ENCODE measurements at regions not wholly inside any gene's neighbourhood (a gene's known extent, or its start where the extent isn't known, plus 50 kb on each side); places are given as distances from the start of the nearest gene placed in this dataset.

GRCh38 chr1:224802617-224803016 lies 126.9 kb upstream of the DNAH14 start:
- Histone ChIP-seq H3K27ac (no peak overlapping the region), H3K4me3 (no peak overlapping the region), H3K4me1 (ENCODE audit: low read depth) (no peaks in the 10 kb centered on the region), H3K27me3 (no peaks in the 10 kb centered on the region), H3K36me3 (no peaks in the 10 kb centered on the region), H3K9me3 (ENCODE audit: low read depth) (no peaks in the 10 kb centered on the region)
- TF ChIP-seq, protein P1, sequence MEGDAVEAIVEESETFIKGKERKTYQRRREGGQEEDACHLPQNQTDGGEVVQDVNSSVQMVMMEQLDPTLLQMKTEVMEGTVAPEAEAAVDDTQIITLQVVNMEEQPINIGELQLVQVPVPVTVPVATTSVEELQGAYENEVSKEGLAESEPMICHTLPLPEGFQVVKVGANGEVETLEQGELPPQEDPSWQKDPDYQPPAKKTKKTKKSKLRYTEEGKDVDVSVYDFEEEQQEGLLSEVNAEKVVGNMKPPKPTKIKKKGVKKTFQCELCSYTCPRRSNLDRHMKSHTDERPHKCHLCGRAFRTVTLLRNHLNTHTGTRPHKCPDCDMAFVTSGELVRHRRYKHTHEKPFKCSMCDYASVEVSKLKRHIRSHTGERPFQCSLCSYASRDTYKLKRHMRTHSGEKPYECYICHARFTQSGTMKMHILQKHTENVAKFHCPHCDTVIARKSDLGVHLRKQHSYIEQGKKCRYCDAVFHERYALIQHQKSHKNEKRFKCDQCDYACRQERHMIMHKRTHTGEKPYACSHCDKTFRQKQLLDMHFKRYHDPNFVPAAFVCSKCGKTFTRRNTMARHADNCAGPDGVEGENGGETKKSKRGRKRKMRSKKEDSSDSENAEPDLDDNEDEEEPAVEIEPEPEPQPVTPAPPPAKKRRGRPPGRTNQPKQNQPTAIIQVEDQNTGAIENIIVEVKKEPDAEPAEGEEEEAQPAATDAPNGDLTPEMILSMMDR (IDR thresholded peaks at IDR 0.05; ENCODE audit: low read depth, low read length) = no peak
- DNase-seq (ENCODE audit: low read depth in 1 of 2, low spot score in 1 of 2) = no peak

DNA sequence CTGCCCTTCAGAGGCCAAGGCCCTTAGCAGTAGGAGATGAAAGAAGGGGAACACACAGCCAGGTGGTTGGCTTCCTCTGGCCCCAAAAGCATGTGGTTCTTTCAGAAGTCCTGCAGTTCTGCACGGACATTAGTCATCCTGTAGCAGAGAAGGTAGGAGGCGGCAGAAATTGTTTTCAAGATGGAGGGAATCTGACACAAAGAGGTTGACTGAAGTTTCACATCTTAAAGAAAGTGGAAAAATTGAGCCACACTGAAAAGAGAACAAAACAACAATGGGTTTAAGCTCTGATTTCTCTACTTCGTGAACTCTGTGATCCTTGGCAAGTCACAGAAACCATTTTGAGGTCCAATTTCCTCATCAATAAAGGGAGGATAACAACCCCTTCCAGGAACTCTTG lies 125.3 kb upstream of the DNAH14 start:
- Histone ChIP-seq H3K27me3 (no peaks in the 10 kb centered on the region), H3K4me1 (ENCODE audit: low read depth) (no peaks in the 10 kb centered on the region), H3K4me3 (no peak overlapping the region), H3K36me3 (no peaks in the 10 kb centered on the region), H3K27ac (no peak overlapping the region), H3K9me3 (ENCODE audit: low read depth) (no peaks in the 10 kb centered on the region)
- DNase-seq (ENCODE audit: low read depth in 1 of 2, low spot score in 1 of 2) = no peak
- TF ChIP-seq, protein P1 (IDR thresholded peaks at IDR 0.05; ENCODE audit: low read depth, low read length) = no peak

DNA sequence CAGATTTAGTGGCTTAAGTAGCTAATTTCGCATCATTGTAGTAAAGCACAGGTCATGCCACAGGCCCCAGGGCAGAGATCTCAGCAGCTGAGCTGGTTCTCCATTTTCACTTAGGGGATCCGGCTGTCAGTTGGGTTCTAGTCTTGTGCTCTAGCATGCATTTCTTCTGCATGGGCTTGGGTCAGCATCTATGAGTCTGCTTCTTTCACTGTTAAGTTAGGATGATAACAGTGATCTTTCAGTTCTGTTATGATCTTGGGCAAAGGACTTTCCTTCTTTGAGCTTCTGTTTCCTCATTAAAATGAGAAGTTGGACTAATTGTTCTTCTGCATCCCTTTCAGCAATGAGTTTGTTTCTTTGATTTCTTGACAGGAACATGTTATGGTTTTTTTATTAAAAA lies 123.6 kb upstream of the DNAH14 start:
- Histone ChIP-seq H3K4me1 (ENCODE audit: low read depth) (no peaks in the 10 kb centered on the region), H3K9me3 (ENCODE audit: low read depth) (no peaks in the 10 kb centered on the region), H3K4me3 (no peak overlapping the region), H3K36me3 (no peaks in the 10 kb centered on the region), H3K27ac (no peak overlapping the region), H3K27me3 (no peaks in the 10 kb centered on the region)
- TF ChIP-seq, protein P1 (IDR thresholded peaks at IDR 0.05; ENCODE audit: low read depth, low read length) = no peak
- no peak for DNase-seq (ENCODE audit: low read depth in 1 of 2, low spot score in 1 of 2)

DNA sequence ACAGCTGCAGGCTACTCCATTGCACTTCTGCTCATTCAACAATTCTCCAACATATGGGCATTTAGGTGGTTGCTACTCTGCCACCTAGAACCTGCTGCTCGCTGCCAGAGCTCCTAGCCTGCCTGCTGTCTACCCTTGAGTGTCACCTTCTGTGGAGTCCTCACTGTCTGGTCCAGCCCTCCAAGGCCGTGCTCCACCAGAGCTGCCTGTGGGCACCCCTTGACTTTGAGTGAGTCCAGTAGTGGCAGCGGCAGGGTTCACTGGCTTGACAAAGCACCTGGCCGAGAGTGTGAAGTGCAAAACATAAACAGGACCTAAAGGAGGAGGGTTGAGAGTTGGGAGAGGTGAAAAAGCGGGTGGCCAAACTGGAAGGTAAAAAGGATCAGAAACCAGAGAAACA lies 120.3 kb upstream of the DNAH14 start:
- no peaks in the 10 kb centered on the region for H3K4me1 ChIP-seq (ENCODE audit: low read depth)
- DNase-seq (ENCODE audit: low read depth in 1 of 2, low spot score in 1 of 2) = no peak
- H3K36me3 ChIP-seq = no peaks in the 10 kb centered on the region
- no peaks in the 10 kb centered on the region for H3K27me3 ChIP-seq
- TF ChIP-seq, protein P1 (IDR thresholded peaks at IDR 0.05; ENCODE audit: low read depth, low read length) = no peak
- no peaks in the 10 kb centered on the region for H3K9me3 ChIP-seq (ENCODE audit: low read depth)
- H3K27ac ChIP-seq = no peak overlapping the region
- no peak overlapping the region for H3K4me3 ChIP-seq

DNA sequence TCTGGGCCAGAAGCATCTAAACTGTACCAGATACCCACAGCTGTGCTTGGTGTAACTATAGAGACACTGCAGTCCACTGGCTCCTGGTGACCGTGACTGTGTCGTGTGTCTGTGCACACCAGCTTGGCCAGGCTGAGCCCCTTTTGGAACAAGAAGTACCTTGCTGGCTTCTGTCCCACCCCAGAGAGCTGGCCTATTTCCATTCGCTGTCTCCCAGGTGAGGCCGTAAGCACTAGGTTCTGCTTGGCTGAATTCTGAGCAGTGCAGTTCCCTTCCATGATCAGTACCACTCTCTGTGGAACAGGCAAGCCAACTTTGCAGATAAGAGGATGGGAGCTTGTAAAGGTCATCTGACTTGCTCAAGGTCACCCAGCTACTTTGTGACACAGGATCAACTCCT lies 119.9 kb upstream of the DNAH14 start:
- Histone ChIP-seq H3K27ac (no peak overlapping the region), H3K9me3 (ENCODE audit: low read depth) (no peaks in the 10 kb centered on the region), H3K27me3 (no peaks in the 10 kb centered on the region), H3K36me3 (no peaks in the 10 kb centered on the region), H3K4me3 (no peak overlapping the region), H3K4me1 (ENCODE audit: low read depth) (no peaks in the 10 kb centered on the region)
- no peak for DNase-seq (ENCODE audit: low read depth in 1 of 2, low spot score in 1 of 2)
- TF ChIP-seq, protein P1 (IDR thresholded peaks at IDR 0.05; ENCODE audit: low read depth, low read length) = no peak

- no peaks in the 10 kb centered on the region for H3K9me3 ChIP-seq (ENCODE audit: low read depth)
- no peak overlapping the region for H3K4me3 ChIP-seq
- TF ChIP-seq, protein P1 (IDR thresholded peaks at IDR 0.05; ENCODE audit: low read depth, low read length) = no peak
- H3K27me3 ChIP-seq = no peaks in the 10 kb centered on the region
- no peak overlapping the region for H3K27ac ChIP-seq
- no peak for DNase-seq (ENCODE audit: low read depth in 1 of 2, low spot score in 1 of 2)
- no peaks in the 10 kb centered on the region for H3K4me1 ChIP-seq (ENCODE audit: low read depth)
- no peaks in the 10 kb centered on the region for H3K36me3 ChIP-seq
Observed at GRCh38 chr1:224811564-224811963, 117.9 kb upstream of the DNAH14 start.

All from cardiac muscle cell (in vitro differentiated cells and primary cell).